Neural cell (in vitro differentiated cells): ENCODE measurements at regions not wholly inside any gene's neighbourhood (a gene's known extent, or its start where the extent isn't known, plus 50 kb on each side); places are given as distances from the start of the nearest gene placed in this dataset.

Experiments used
- H2AFZ ChIP-seq: fragments of 200-600, 300-800 bp; sonication (generic), shearing (Covaris generic); 2 replicates; pipeline ENCODE4 v1.6.0; 2014; ENCODE audit warnings: low read depth, mild to moderate bottlenecking, antibody characterized with exemption, low read length, moderate library complexity
- H3F3A ChIP-seq: fragments of 200-600 bp; shearing (Covaris generic); 2 replicates; pipeline ENCODE4 v1.6.1; 2016; ENCODE audit warnings: mild to moderate bottlenecking, moderate library complexity, mixed read lengths, antibody characterized with exemption, low read length; ENCODE audit not compliant: insufficient read depth, poor library complexity, severe bottlenecking
- H3K27ac ChIP-seq: fragments of 200-600, 300-800 bp; sonication (generic), shearing (Covaris generic); 2 replicates; pipeline ENCODE4 v1.5.1; 2014; ENCODE audit warnings: mild to moderate bottlenecking, low read length, moderate library complexity
- H3K27me3 ChIP-seq: fragments of 300-800, 200-600 bp; sonication (generic), shearing (Covaris generic); 2 replicates; pipeline ENCODE4 v1.6.0; 2014; ENCODE audit warnings: mild to moderate bottlenecking, low read depth, low read length, moderate library complexity; ENCODE audit not compliant: insufficient read depth
- H3K36me3 ChIP-seq: fragments of 300-800, 200-600 bp; sonication (generic), shearing (Covaris generic); 2 replicates; pipeline ENCODE4 v1.5.1; 2014; ENCODE audit warnings: mild to moderate bottlenecking, antibody characterized with exemption, low read length, moderate library complexity; ENCODE audit not compliant: insufficient read depth
- H3K4me2 ChIP-seq: fragments of 300-800, 200-600 bp; sonication (generic), shearing (Covaris generic); 2 replicates; pipeline ENCODE4 v1.6.0; 2014; ENCODE audit warnings: mild to moderate bottlenecking, low read length
- H3K4me3 ChIP-seq: fragments of 300-800, 200-600 bp; sonication (generic), shearing (Covaris generic); 2 replicates; pipeline ENCODE4 v1.5.1; 2014; ENCODE audit warnings: mild to moderate bottlenecking, low read length, moderate library complexity
- H3K79me2 ChIP-seq: fragments of 200-600 bp; shearing (Covaris generic); replicated peaks from 2 replicates; pipeline ENCODE4 v1.6.0; 2014; ENCODE audit warnings: mild to moderate bottlenecking, low read length, moderate library complexity; ENCODE audit not compliant: insufficient read depth
- H3K9ac ChIP-seq: fragments of 300-800, 200-600 bp; sonication (generic), shearing (Covaris generic); 2 replicates; pipeline ENCODE4 v1.6.1; 2016; ENCODE audit warnings: mild to moderate bottlenecking, low read length, mixed read lengths
- H3K9me2 ChIP-seq: fragments of 200-600 bp; shearing (Covaris generic); 2 replicates; pipeline ENCODE4 v1.6.1; 2016; ENCODE audit warnings: mild to moderate bottlenecking, low read length, mixed read lengths; ENCODE audit not compliant: insufficient read depth
- H3K9me3 ChIP-seq: fragments of 200-600, 300-800 bp; sonication (generic), shearing (Covaris generic); 2 replicates; pipeline ENCODE4 v1.6.1; 2016; ENCODE audit warnings: mild to moderate bottlenecking, mixed run types, low read length, moderate library complexity, mixed read lengths
- H4K20me1 ChIP-seq: fragments of 200-600 bp; shearing (Covaris generic); 2 replicates; pipeline ENCODE4 v1.6.1; 2016; ENCODE audit warnings: mild to moderate bottlenecking, mixed run types; ENCODE audit not compliant: insufficient read depth
- CTCF ChIP-seq: fragments of 450-650 bp; IDR thresholded peaks from 2 replicates; pipeline ENCODE4 v1.5.1; 2014; ENCODE audit warnings: antibody characterized with exemption, mild to moderate bottlenecking, moderate library complexity; ENCODE audit not compliant: poor library complexity, severe bottlenecking
- EP300 ChIP-seq: fragments of 450-650 bp; conservative IDR thresholded peaks from 2 replicates; pipeline ENCODE4 v1.6.1; 2014; ENCODE audit warnings: antibody characterized with exemption, mild to moderate bottlenecking, moderate library complexity; ENCODE audit not compliant: poor library complexity, severe bottlenecking
- EZH2 ChIP-seq: fragments of 200-600, 300-800 bp; shearing (Covaris generic), sonication (generic); IDR thresholded peaks from 2 replicates; pipeline ENCODE4 v1.6.1; 2014; ENCODE audit warnings: antibody characterized with exemption, low read length, borderline replicate concordance, mild to moderate bottlenecking; ENCODE audit not compliant: insufficient read depth, poor library complexity, severe bottlenecking
- MXI1 ChIP-seq: fragments of 450-650 bp; conservative IDR thresholded peaks from 2 replicates; pipeline ENCODE4 v1.6.1; 2014; ENCODE audit warnings: antibody characterized with exemption, mild to moderate bottlenecking; ENCODE audit not compliant: poor library complexity, severe bottlenecking
- POLR2AphosphoS5 ChIP-seq: IDR thresholded peaks from 2 replicates; pipeline ENCODE4 v1.6.1; 2012
- RAD21 ChIP-seq: fragments of 450-650 bp; conservative IDR thresholded peaks from 2 replicates; pipeline ENCODE4 v1.6.1; 2014; ENCODE audit warnings: antibody characterized with exemption, mild to moderate bottlenecking, moderate library complexity
- REST ChIP-seq: IDR thresholded peaks from 2 replicates; pipeline ENCODE4 v1.6.1; 2012; ENCODE audit warnings: borderline replicate concordance
- SMC3 ChIP-seq: fragments of 450-650 bp; conservative IDR thresholded peaks from 2 replicates; pipeline ENCODE4 v1.6.1; 2014; ENCODE audit warnings: antibody characterized with exemption, mild to moderate bottlenecking, moderate library complexity; ENCODE audit not compliant: poor library complexity
- TAF1 ChIP-seq: IDR thresholded peaks from 2 replicates; pipeline ENCODE4 v1.6.1; 2012; ENCODE audit warnings: low read depth

GRCh38 chr2:65714866-65715265, 282.5 kb upstream of the SPRED2 start:
- no peak overlapping the region for H3K4me3 ChIP-seq
- no peaks in the 10 kb centered on the region for H3K79me2 ChIP-seq
- no peak overlapping the region for H2AFZ ChIP-seq
- H3K36me3 ChIP-seq = no peaks in the 10 kb centered on the region
- no peaks in the 10 kb centered on the region for H3K9me3 ChIP-seq
- H3K27me3 ChIP-seq = no peaks in the 10 kb centered on the region
- H3F3A ChIP-seq = no peaks in the 10 kb centered on the region
- no peaks in the 10 kb centered on the region for H3K9me2 ChIP-seq
- no peak overlapping the region for H3K4me2 ChIP-seq
- no peak overlapping the region for H3K9ac ChIP-seq
- no peaks in the 10 kb centered on the region for H4K20me1 ChIP-seq
- no peak for TF ChIP-seq REST
- no peak for TF ChIP-seq CTCF
- no peak for TF ChIP-seq MXI1
- no peak for TF ChIP-seq EP300
- TF ChIP-seq SMC3 = no peak
- no peak for TF ChIP-seq TAF1
- no peak for TF ChIP-seq POLR2AphosphoS5
- no peak for TF ChIP-seq RAD21
- TF ChIP-seq EZH2 = no peak
- H3K27ac ChIP-seq = no peak overlapping the region

GRCh38 chr2:65711863-65712262, 279.5 kb upstream of the SPRED2 start:
- H3K4me3 ChIP-seq = no peak overlapping the region
- H3K9me3 ChIP-seq = no peaks in the 10 kb centered on the region
- no peak overlapping the region for H3K4me2 ChIP-seq
- no peak overlapping the region for H3K27ac ChIP-seq
- no peaks in the 10 kb centered on the region for H4K20me1 ChIP-seq
- no peaks in the 10 kb centered on the region for H3K36me3 ChIP-seq
- no peaks in the 10 kb centered on the region for H3K9me2 ChIP-seq
- H3K79me2 ChIP-seq = no peaks in the 10 kb centered on the region
- TF ChIP-seq EP300 (no peak), CTCF (no peak), EZH2 (no peak)
- no peak overlapping the region for H2AFZ ChIP-seq
- no peaks in the 10 kb centered on the region for H3F3A ChIP-seq
- no peaks in the 10 kb centered on the region for H3K27me3 ChIP-seq
- H3K9ac ChIP-seq = no peak overlapping the region
